ENCODE measurements at regions not wholly inside any gene's neighbourhood (a gene's known extent, or its start where the extent isn't known, plus 50 kb on each side); places are given as distances from the start of the nearest gene placed in this dataset.

DNA sequence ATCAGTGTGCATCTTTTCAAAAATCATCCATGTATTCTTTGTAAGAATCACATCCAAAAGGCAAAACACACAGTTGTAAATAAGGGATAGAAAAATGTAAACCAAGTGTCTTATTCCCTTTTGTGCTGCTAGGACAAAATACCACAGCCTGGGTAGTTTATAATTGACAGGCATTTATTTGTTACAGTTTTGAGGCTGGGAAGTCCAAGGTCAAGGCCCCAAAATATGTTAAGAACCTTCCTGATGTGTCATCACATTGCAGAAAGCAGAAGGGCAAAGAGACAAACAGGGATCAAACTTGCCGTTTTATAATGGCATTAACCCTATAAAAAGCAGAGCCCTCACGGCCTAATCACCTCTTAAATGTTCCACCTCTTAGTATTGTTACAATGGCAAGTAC lies 364.8 kb downstream of the MED10 start:
- no peak for DNase-seq (ENCODE audit: low spot score in 2 of 2)
- Histone ChIP-seq H3K4me1 (no peaks in the 10 kb centered on the region), H3K9me3 (no peaks in the 10 kb centered on the region), H3K4me3 (no peak overlapping the region), H3K27me3 (no peaks in the 10 kb centered on the region), H3K36me3 (no peaks in the 10 kb centered on the region), H3K27ac (no peak overlapping the region)
- TF ChIP-seq POLR2A (IDR thresholded peaks at IDR 0.05) (no peak), EP300 (IDR thresholded peaks at IDR 0.05) (no peak)
- TF ChIP-seq, protein P1, sequence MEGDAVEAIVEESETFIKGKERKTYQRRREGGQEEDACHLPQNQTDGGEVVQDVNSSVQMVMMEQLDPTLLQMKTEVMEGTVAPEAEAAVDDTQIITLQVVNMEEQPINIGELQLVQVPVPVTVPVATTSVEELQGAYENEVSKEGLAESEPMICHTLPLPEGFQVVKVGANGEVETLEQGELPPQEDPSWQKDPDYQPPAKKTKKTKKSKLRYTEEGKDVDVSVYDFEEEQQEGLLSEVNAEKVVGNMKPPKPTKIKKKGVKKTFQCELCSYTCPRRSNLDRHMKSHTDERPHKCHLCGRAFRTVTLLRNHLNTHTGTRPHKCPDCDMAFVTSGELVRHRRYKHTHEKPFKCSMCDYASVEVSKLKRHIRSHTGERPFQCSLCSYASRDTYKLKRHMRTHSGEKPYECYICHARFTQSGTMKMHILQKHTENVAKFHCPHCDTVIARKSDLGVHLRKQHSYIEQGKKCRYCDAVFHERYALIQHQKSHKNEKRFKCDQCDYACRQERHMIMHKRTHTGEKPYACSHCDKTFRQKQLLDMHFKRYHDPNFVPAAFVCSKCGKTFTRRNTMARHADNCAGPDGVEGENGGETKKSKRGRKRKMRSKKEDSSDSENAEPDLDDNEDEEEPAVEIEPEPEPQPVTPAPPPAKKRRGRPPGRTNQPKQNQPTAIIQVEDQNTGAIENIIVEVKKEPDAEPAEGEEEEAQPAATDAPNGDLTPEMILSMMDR (IDR thresholded peaks at IDR 0.05), result no peak
- 43 to 50% methylated on average over 2 of the region's 2 CpGs for WGBS, 2 donors

DNA sequence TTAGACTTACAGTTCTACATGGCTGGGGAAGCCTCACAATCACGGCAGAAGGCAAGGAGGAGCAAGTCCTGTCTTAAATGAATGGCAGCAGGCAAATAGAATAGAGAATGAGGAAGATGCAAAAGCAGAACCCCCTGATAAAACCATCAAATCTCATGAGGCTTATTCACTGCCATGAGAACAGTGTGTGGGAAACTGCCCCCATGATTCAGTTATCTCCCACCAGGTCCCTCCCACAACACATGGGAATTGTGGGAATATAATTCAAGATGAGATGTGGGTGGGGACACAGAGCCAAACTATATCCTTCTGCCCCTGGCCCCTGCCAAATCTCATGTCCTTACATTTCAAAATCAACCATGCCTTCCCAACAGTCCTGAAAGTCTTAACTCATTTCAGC lies 367.1 kb downstream of the MED10 start:
- no peaks in the 10 kb centered on the region for H3K9me3 ChIP-seq
- no peak overlapping the region for H3K27ac ChIP-seq
- H3K4me1 ChIP-seq, result no peaks in the 10 kb centered on the region
- H3K27me3 ChIP-seq, result no peaks in the 10 kb centered on the region
- no peaks in the 10 kb centered on the region for H3K36me3 ChIP-seq
- H3K4me3 ChIP-seq, result no peak overlapping the region
- DNase-seq (ENCODE audit: low spot score in 2 of 2), result no peak
- TF ChIP-seq POLR2A (IDR thresholded peaks at IDR 0.05), result no peak
- TF ChIP-seq, protein P1 (IDR thresholded peaks at IDR 0.05), result no peak
- TF ChIP-seq EP300 (IDR thresholded peaks at IDR 0.05), result no peak
- 50 to 59% methylated on average over 1 of the region's 1 CpG for WGBS, 2 donors

DNA sequence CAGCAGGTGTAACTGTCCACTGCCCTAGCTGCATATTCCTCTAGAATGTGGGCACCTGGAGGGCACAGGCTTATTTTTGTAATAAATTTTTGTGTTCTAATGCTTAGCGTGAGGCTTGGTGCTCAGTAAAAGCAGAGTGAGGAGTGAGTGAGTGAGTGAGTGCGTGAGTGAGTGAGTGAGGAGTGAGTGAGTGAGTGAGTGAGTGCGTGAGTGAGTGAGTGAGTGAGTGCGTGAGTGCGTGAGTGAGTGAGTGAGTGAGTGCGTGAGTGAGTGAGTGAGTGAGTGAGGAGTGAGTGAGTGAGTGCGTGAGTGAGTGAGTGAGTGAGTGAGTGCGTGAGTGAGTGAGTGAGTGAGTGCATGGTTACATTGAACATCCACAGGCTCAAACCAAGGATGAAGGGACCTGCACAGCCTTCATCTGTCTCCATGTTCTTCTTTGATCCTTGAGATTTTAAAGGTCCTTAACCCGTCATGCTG lies 371.5 kb downstream of the MED10 start:
- no peak for DNase-seq (ENCODE audit: low spot score in 2 of 2)
- Histone ChIP-seq H3K27ac (no peak overlapping the region), H3K27me3 (no peaks in the 10 kb centered on the region), H3K36me3 (no peaks in the 10 kb centered on the region), H3K9me3 (no peaks in the 10 kb centered on the region), H3K4me3 (no peak overlapping the region), H3K4me1 (no peaks in the 10 kb centered on the region)
- 80 to 90% methylated on average over 8 to 9 of the region's 9 CpGs for WGBS, 2 donors
- TF ChIP-seq, protein P1 (IDR thresholded peaks at IDR 0.05), result no peak
- TF ChIP-seq EP300 (IDR thresholded peaks at IDR 0.05), result no peak

DNA sequence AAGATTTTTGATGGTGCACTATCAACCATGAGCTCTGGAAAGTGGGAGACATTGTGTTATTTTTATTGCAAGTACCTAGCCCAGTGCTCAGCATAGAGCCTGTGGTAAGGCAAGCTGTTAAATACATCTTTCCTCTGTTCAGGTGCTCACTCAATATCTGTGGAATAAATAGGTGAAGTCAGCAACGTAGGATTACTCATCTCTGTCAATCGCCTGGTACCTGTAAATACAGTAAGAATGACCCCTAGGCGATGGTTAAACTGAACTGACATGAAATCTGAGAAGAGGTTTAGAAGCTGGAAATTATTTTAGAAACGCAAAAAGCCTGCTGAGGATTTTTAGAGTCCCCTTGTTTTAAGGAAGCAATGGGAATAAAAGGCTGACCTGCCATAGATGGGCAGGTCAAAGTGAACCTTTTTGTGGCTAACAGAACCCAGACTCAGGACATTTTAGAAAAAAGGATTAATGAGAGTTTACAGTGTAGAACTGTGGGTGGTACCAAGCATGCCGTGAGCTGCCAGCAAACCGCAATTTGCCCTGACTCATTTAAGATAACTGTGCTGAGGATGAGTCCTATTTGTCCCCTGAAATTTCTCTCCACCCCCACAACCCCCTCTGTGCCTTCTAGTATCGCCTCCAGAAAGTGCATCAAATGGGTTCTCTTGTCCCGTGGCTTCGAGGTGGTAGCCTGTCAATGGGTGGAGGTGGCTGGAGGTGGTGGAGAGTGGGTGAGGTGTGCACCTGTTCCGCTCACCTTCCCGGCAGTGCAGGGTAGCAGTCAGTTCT lies 375.1 kb downstream of the MED10 start:
- TF ChIP-seq, protein P1 (IDR thresholded peaks at IDR 0.05), result no peak
- no peak for TF ChIP-seq EP300 (IDR thresholded peaks at IDR 0.05)
- no peak for TF ChIP-seq POLR2A (IDR thresholded peaks at IDR 0.05)
- H3K9me3 ChIP-seq, result no peaks in the 10 kb centered on the region
- H3K4me3 ChIP-seq, result no peak overlapping the region
- H3K27me3 ChIP-seq, result no peaks in the 10 kb centered on the region
- H3K27ac ChIP-seq, result no peak overlapping the region
- no peak for DNase-seq (ENCODE audit: low spot score in 2 of 2)
- H3K4me1 ChIP-seq, result no peaks in the 10 kb centered on the region
- WGBS, 2 donors, result 79 to 81% methylated on average over 11 of the region's 11 CpGs
- H3K36me3 ChIP-seq, result no peaks in the 10 kb centered on the region

DNA sequence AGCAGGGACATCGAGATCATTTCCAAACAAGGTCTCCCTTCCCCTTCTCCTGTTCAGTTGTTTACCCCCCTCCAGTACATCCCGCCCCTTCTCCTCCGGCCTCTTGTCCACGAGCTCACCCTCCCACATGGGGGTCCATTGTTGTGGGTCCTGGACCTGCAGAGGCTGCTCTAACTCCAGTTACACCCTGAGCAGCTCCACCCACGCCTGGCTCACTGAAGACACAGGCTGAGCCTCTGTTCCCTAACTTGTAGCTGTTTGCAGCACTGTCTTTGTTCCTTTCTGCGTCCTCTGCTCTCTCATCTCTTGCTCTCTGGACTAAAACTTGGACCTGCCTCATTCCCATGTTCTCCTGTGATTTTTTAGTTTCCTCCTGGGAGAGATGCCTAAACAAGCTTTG lies 377.5 kb downstream of the MED10 start:
- Histone ChIP-seq H3K27me3 (no peaks in the 10 kb centered on the region), H3K4me3 (no peak overlapping the region), H3K4me1 (no peaks in the 10 kb centered on the region), H3K9me3 (peaks cover 0 to 7% (median 0%) of the 10 kb centered on the region in 4 donors), H3K27ac (no peak overlapping the region), H3K36me3 (no peaks in the 10 kb centered on the region)
- DNase-seq (ENCODE audit: low spot score in 2 of 2), result no peak
- 35 to 47% methylated on average over 6 of the region's 6 CpGs for WGBS, 2 donors
- TF ChIP-seq, protein P1 (IDR thresholded peaks at IDR 0.05), result no peak
- no peak for TF ChIP-seq EP300 (IDR thresholded peaks at IDR 0.05)
- no peak for TF ChIP-seq POLR2A (IDR thresholded peaks at IDR 0.05)
